ENCODE measurements at regions not wholly inside any gene's neighbourhood (a gene's known extent, or its start where the extent isn't known, plus 50 kb on each side); places are given as distances from the start of the nearest gene placed in this dataset.

DNA sequence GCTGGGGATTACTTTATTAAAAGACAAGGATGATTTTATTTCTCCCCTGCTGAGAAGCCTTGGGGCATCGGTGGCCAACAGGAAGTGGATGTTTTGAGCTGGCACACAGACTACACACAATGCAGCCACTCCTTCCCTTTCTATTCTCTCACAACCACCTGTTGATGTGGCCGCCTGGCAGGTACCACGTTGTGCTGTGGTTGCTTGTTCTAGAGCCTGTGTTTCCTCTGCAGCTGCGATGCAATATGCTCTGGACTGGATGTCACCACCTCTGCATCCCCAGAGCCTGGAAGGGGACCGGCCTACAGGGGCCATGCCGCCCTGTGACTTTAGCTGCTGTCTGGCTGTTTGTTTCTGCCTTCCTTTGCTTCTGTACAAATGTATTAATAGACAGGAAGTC, 195.7 kb upstream of the CELF2 start:
- TF ChIP-seq, protein P1, sequence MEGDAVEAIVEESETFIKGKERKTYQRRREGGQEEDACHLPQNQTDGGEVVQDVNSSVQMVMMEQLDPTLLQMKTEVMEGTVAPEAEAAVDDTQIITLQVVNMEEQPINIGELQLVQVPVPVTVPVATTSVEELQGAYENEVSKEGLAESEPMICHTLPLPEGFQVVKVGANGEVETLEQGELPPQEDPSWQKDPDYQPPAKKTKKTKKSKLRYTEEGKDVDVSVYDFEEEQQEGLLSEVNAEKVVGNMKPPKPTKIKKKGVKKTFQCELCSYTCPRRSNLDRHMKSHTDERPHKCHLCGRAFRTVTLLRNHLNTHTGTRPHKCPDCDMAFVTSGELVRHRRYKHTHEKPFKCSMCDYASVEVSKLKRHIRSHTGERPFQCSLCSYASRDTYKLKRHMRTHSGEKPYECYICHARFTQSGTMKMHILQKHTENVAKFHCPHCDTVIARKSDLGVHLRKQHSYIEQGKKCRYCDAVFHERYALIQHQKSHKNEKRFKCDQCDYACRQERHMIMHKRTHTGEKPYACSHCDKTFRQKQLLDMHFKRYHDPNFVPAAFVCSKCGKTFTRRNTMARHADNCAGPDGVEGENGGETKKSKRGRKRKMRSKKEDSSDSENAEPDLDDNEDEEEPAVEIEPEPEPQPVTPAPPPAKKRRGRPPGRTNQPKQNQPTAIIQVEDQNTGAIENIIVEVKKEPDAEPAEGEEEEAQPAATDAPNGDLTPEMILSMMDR (IDR thresholded peaks at IDR 0.05; ENCODE audit: low read length), result no peak
- TF ChIP-seq EZH2 (IDR thresholded peaks at IDR 0.05; ENCODE audit: borderline replicate concordance, low read length), result no peak
